RPMI8226 (cell line): ENCODE measurements at regions not wholly inside any gene's neighbourhood (a gene's known extent, or its start where the extent isn't known, plus 50 kb on each side); places are given as distances from the start of the nearest gene placed in this dataset.

Experiments
- DNase-seq: peaks from one replicate; pipeline ENCODE4 v3.0.0-alpha.2; 2015

DNA sequence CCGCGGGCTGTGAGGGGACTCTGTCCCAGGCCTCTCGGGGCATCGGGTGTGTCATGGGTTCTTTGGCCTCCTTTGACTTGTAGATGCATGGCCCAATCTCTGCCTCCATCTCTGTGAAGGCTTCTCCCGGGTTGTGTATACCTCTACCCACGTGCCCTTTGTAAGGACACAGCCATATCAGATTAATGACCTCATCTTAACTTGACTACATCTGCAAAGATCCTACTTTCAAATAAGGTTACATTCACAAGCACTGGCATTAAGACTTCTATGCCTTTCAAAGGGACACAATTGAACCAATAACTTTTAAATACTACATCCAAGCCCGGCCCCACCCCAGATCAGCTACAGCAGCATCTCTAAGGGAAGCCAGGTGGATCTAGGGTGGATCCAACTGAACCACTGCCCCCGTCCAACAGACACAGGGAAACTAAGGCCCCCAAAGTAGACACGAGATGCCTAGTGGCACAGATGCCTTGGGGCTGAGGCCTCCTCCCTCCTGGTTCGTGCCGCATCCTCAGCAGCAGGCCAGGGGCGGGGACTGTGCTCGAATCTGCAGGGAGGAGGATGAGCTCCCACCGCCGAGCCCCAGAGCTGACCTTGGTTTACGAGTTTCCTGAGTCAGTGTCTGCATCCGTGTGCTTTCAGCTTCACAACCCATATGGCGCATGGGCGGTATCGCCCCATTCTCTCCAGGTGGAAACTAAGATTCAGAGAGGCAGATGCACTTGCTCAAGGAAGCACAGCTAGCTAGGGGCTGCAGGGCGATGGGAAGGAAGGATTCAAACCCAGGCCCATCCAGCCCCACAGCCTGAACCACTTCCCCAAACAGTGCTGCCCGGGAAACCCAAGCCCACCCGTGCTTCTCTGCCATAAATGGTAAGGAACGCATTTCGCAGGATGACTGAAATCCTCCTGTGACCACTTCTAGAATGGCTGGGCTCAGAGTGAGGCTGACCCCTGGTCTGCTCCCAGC lies 353.3 kb downstream of the C16orf95 start:
- DNase-seq = no peak

DNA sequence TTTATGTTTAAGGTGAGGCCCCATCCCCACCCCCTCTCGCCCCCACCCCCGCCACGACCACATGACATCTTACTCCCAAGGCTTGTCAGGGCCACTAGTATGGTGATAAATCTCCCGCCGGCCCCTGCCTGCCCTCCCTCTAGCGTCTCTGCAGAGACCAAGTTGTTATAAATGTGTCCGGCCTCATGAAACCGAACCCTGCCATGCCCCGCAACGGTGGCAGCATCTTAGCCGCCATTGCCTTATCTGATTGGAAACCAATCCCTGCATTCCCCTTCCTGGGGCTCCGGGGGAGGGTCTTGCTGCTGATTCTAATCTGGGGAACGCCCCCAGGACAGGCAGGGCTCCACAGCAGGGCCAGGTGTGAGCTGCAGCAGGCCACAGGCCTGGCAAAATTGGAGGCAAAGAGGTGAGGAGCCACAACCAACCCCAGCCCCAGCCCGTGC lies 352.4 kb downstream of the C16orf95 start:
- no peak for DNase-seq

DNA sequence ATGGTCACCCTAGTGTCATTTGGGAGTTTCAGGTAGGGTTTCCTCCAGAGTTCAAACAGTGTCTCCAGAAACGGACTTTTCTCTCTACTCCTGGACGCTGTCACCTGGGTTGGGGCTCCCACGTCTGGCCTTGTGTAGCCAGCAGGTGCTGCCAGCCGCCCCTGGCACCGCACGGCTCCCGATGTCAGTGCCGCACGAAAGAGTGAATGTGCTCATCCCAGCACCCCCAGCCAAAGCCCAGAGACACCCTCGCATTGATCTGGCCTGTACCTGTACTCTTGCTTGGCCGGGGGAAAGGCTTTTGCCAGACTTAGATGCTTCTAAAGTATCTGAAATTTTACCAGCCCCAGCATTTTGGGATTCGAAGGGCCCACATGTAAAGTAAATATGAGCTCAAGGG lies 351.9 kb downstream of the C16orf95 start:
- DNase-seq = no peak

DNA sequence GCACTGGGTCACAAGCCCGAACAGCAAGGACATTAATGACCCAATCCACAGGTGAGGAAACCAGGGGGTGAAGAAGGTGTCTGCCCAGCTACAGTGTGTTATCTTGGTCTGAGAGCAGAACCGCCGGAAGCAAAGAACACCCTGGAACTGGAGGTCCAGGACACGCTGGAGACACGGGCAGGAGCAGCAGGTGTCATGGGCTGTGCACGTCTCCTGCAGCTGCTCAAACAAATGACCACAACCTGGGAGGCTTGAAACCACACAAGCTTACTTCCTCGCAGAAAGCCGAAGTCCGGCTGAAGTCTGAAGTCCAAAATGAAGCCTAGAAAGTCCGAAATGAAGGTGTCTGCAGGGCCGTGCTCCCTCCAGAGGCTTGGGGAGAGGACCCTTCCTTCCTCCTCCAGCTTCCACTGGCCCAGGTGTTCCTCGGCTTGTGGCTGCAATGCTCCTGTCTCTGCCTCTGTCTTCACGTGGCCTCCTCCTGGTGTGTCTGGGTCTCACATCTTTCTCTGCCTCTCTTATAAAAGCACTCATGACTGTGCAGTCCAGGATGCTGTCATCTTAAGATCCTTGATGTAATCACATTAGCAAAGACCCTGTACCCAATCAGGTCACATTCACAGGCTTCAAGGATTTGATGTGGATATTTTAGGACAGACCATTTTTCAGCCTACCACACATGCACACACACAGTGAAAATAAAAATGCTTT lies 351.2 kb downstream of the C16orf95 start:
- DNase-seq = peak; percentile 10

DNA sequence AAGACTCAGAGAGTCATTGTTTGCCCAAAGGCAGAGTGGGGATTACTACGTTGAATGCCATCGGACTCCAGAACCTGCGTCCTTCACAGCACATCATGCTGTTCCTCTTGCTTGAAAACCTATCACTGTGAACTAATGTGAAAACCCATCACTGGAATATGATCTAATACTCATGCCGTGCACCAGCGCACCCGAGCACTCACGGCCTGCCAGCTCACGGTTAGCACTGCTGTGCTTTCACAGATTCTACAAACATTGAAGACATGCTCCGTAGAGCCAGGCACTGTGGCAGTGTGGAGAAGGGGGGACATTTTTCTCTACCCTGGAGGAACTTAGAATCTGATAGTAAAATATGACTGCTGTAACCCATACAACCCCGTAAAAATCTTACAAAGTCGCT lies 350.4 kb downstream of the C16orf95 start:
- no peak for DNase-seq

DNA sequence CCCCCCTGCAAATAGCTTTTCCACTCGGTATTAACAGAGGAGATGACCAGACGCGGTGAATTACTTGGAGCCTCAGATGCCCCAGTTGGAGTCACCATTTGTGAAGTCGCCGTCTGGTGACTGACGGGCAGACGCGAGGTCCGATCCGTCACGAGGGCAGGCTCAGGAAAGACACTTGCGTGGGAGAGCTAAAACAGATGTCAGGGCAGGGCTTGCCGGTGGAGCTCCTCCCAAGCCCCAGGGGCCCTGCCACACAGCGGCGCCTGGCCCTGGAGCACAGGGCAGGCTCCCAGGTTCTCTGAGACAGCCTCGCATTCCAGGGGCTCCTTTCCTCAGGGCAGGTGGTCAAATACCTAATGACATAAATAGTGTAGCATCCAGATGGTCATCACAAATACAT lies 348.3 kb downstream of the C16orf95 start:
- DNase-seq = no peak

DNA sequence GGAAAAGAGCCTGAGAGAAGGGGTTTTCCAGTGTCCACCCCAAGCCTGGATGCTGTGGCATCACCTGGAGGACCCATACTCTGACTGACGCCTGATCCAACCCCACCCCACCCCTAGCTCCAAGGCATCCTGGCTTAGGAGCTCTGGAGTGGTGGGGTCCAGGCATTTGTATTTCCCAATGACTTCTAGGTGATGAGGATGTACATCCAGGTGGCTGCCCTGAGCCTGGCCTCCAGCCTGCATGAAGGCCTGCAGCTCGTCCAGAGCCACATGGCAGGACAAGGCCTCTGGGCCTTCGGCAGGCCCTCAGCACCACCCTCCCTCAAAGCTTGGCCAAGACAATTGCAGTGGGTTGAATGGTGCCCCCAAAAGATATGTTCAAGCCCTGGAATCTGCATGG lies 347.5 kb downstream of the C16orf95 start:
- no peak for DNase-seq

DNA sequence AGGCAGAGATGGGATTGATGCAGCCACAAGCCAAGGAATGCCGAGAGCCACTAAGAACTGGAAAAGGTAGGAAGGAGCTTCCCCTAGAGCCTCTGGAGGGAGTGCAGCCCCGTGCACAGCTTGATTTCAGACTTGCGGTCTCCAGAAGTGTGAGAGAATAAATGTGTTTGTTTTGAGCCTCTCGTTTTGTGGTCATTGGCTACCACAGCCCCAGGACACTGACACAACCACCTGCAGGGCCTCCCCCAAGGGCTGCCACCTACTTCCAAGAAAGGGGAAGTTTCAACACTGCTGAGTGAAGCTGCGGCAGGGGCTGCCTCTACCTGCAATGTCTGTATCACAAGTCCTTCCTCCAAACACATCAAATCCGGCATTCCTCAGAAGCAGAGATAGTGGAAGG lies 346.9 kb downstream of the C16orf95 start:
- DNase-seq = no peak

DNA sequence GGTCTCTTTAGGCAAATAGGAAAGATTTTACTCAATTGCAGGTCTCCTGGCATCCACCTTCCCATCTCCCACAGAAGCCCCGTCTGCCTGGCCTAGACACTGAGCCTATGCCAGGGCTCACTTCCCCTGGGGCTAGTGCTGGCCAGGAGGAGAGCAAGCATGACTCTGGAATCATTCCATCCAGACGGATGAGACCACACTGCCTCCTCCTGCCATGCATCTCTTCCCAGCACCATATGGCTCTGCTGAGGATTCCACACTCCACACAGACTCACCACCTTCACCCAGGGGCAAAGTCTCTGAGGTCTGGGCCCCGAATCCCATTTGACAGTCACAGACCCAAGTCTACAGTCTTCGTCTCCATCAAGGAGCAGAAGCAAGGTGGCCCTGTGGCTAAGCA lies 346.5 kb downstream of the C16orf95 start:
- no peak for DNase-seq

DNA sequence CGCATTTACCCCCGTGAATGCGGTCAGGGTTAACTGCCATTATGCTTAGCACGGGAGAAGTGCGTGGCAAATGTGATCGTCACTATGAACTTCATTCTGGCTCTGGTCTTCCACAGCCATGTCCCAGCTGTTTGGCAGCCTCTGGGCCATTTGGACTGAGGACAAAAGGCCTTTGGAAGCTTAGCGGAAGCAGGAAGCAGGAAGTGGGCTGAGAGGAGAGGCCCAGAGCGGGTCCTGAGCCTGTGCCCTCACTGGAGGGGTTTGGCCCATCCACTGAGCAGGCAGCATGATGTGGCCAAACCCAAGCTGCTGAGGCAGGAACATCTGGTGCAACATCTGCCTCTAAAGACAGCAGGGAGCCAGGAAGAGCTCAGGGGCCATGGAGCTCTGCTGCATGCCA lies 345.9 kb downstream of the C16orf95 start:
- no peak for DNase-seq

DNA sequence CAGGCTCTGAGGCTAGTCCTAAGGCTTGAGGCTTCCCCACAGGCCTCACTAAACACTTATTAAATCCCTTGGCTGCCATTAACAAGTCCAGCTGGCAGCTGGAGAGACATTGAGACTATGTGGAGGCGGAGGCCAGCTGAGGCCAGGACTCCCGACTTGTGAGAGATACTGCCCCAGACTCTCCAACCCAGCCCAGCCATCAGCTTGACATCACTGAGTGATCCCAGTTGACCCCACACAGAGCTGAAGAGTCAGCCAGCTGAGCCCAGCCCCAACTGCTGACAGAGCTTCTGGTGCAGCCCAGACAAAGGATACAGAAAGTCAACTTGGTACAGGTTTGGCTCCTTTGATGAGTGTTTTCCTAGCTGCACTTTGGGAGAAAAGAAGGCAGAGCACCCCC lies 343.1 kb downstream of the C16orf95 start:
- DNase-seq = no peak

DNA sequence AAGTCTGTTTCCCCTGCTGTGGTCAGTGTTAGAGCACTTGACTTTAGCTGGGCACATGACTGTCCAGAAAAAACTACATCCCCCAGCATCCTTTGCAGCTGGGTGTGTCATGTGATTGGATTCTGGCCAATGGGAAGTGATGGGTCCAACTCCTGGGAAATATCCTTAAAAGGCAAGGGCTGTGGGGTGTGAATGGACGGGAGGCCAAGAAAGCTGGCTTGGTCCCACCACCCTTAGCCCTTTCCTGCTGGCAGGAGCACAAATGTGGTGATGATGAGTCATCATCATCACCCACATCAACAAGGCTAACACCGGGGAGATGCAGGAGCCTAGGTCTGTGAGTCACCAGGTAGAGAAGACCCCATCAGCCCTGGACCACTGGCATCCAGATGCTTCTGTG lies 341.7 kb downstream of the C16orf95 start:
- DNase-seq = no peak

DNA sequence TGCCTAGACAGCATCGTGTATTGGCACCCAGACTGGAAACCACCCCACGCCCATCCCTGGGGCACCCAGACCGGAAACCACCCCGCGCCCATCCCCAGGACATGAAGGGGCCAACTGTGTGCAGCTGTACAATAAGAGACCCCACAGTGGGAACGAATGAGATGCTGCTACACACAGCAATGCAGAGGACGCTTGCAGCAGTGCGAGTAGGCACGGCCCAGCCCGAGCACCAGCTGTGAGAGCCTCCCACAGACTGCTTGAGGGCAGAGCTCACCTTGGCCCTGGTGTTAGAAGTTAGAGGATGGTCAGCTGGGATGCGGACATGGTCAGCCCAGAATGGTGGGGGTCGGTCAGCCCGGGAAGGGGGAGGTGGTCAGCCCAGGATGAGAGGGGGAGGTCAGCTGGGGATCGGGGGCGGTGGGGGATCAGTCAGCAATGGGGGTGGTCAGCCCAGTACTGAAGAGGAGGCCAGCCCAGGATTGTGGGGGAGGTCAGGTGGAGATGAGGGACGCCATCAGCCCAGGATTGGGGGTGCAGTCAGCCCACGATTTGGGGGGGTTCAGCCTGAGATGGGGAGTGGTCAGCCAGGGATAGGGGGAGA lies 340.0 kb downstream of the C16orf95 start:
- DNase-seq = no peak

DNA sequence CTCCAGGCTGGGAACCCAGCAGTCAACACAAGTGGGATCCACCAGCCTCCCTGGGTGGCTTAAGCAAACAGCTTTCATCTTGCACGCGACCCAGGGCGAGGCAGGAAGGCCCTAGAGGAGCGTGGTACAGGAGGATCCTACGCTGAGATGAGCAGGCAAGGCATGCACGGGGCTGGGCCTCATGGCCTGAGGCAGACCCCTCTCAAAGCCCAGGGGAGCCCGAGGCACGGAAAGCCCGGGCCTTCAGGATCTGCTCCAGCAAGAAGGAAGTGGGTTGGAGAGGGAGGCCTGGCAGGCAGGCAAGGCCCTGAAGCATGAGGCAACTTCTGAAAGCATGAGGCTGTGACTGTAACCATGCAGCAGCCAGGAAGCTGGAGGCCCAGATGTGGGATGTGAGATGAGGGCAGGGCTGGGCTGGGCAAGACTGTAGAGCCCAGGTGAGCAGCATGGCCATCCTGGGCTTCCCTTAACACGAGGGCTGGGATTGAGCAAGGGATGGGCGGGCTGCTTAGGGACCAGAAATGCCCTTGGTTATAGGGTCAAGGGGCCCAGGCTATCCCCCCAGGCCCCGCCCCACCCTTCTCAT lies 338.7 kb downstream of the C16orf95 start:
- DNase-seq = no peak

DNA sequence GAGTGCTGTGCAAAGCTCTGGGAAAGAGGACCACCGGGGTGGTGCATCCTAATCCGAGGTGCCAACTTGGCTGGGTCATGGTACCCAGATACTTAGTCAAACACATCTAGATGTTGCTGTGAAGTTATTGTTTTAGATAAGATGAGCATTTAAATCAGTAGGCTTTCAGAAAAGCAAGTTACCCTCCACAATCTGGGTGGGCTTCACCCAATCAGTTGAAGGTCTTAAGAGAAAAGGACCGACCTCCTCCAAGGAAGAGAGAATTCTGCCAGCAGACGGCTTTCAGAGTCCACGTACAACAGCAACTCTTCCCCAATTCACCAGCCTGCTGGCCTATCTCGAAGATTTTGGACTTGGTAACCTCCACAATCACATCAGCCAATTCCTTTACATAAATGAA lies 338.1 kb downstream of the C16orf95 start:
- no peak for DNase-seq

DNA sequence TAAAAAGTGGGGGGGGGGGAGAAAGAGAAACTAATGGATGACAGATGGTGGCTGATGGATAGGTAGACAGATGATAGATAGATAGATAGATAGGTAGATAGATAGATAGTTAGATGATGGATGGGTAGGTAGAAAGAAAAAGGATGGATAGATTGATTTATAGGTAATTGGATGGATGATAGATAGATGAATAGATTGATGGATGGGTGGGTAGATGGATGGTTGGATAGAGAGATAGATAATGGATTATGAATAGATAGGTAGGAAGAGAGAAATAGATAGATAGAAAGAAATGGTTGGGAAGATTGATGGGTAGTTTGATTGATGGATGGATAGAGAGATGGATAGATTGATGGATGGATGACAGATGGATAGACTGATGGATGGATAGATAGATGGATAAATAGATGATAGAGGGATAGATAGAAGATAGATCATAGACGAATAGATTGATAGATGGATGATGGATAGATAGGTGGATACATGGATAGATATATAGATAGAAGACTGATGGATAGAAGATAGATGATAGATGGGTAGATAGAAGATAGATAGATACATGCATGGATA lies 337.1 kb downstream of the C16orf95 start:
- no peak for DNase-seq

DNA sequence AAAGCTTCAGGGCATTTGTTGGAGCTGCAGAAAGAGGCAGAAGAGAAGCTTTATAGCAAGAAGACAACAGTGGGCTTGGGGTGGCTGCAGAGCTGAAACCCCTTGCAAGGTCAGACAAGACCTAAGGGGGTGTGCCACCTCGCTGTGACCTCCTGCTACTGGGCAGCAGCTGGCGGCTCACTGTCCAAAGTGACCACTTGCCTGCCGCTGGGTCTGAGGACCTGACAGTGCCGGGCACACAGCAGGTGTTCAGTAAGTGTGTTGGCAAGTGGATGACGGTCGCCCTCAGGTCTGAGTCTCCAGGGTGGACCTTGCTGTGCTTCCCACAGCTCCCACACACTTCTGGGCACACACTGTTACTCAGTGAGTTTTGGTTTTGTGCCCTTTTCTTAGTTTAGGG lies 336.5 kb downstream of the C16orf95 start:
- DNase-seq = no peak

DNA sequence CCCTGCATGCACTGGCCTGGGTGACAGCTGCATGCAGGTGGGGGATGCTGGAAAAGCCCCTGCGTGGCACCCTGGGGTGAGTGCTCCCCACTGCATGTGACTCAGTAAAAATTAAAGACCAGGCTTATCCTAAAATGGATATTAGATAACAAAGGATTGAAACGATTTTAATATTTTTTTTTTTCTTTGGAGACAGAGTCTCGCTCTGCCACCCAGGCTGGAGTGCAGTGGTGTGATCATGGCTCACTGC lies 334.9 kb downstream of the C16orf95 start:
- DNase-seq = no peak

DNA sequence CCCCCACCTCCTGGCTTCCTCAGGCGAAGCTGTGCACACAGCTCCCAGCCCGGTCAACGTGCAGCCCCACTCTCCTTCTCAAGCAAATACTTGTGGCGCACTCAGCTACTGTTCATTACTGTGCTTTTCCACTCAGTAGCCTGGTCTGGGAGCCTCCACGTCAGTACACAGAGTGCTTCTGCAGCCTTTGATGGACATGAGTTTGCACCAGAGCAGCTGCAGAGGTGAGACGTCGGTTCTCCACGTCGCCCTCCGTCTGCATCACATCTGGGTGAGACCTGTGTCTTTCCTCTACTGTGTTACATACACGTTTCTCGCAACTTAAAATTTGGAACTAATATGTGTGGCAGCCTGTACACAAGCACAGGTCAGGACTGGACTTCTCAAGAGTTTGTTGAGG lies 334.3 kb downstream of the C16orf95 start:
- DNase-seq = no peak

DNA sequence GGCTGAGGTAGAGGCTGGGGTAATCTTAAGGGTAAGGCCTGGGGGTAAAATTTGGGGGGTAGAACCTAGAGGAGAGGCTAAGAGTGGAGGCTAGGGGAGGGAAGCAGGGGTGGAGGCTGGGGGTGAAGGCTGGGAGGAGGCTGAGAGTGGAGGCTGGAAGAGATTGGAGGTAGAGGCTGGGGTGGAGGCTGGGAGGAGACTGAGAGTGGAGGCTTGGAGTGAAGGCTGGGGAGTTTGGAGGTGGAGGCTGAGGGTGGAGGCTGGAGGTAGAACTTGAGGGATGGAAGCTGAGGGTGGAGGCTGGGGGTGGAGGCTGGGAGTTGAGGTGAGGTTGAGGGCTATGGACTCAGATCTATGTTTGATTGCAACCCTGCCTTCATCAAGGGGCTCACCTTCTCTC lies 333.6 kb downstream of the C16orf95 start:
- no peak for DNase-seq

DNA sequence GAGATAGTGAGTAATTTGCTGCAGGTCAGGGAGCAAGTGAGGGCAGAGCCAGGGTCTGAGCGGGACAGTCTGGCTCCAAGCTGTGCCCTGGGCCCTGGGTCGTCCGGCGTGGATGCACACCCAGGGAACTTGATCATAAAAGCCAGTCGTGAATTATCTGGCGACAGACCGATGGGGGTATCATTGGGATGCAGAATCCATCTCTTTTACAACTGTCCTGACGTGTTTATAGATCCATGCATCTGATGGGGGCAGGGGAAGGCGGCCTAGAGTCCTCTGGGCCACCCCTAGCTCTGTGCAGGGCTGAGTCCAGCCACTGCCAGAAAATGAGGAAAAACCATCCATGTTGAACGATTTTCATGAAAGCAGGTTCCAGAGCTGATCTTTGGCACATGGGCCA lies 332.8 kb downstream of the C16orf95 start:
- DNase-seq = no peak

DNA sequence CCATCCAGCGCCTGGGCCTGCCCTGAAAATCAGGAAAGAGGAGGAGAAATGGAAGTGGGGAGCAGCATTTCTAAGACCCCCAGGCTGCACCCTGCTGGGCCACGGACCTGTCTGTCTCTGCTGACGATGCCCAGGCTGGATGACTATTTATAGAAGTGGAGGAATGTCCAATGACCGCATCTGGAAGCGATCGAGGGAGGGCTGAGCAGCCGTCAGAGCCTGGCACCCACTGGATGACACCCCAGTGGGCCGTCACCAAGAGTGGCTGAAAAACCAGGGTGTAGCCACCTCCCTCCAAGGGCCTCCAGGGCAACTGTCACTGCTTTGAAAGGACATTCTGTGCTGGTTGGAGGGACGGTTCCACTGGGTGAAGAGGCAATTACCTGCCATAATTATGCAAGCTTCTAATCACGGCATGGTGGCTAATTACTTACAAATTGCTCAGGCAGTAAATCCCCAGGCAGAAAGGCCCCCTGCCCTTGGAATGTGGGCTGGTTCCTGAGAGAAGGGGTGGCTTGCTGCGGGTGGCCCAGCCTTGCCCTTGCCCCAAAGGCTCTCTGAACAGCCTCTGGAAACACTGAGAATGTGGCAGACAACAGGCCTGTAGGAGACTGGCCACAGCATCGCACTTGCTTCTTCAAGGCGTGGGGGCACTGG lies 332.1 kb downstream of the C16orf95 start:
- no peak for DNase-seq

DNA sequence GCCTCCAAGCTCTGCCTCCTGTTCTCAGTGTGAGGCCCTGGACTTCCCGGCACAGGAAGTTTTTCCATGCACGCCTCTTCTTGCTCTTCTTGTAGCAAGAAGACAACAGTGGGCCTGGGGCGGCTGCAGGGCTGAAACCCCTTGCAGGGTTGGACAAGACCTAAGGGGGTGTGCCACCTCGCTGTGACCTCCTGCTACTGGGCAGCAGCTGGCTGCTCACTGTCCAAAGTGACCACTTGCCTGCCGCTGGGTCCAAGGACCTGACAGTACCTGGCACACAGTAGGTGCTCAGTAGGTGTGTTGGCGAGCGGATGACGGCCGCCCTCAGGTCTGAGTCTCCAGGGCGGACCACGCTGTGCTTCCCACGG lies 331.6 kb downstream of the C16orf95 start:
- DNase-seq = no peak
